Ascending aorta (tissue), 2 donors: ENCODE measurements at regions not wholly inside any gene's neighbourhood (a gene's known extent, or its start where the extent isn't known, plus 50 kb on each side); places are given as distances from the start of the nearest gene placed in this dataset.

ENCODE experiments used
- DNase-seq, 2 donors: peaks; one replicate each; pipeline ENCODE4 v3.0.0-alpha.2; 2019; ENCODE audit warnings: low spot score in 2 of 2
- H3K27ac ChIP-seq, 2 donors: fragments of 200-600 bp; sonication (generic); one replicate each; pipeline ENCODE4 v1.5.1; 2016 to 2017; ENCODE audit warnings: mild to moderate bottlenecking in 1 of 2
- H3K27me3 ChIP-seq: fragments of 200-600 bp; sonication (generic); one replicate; pipeline ENCODE4 v1.5.1; 2017
- H3K36me3 ChIP-seq, 2 donors: fragments of 200-600 bp; sonication (generic); one replicate each; pipeline ENCODE4 v1.5.1; 2016
- H3K4me1 ChIP-seq, 2 donors: fragments of 200-600 bp; sonication (generic); one replicate each; pipeline ENCODE4 v1.5.1; 2016 to 2017; ENCODE audit warnings: mild to moderate bottlenecking in 1 of 2
- H3K4me3 ChIP-seq, 2 donors: fragments of 200-600 bp; sonication (generic); one replicate each; pipeline ENCODE4 v1.5.1; 2016 to 2017; ENCODE audit warnings: mild to moderate bottlenecking in 1 of 2
- H3K9me3 ChIP-seq, 2 donors: fragments of 200-600 bp; sonication (generic); one replicate each; pipeline ENCODE4 v1.5.1; 2016
- CTCF ChIP-seq, 3 experiments: fragments of 200-600 bp in 2 of 3; fragments of 450-650 bp in 1 of 3; sonication (generic) in 2 of 3; IDR thresholded peaks; one replicate each; pipeline ENCODE4 v1.5.1; 2016 to 2019; ENCODE audit warnings: antibody characterized with exemption in 3 of 3, mild to moderate bottlenecking in 1 of 3, moderate library complexity in 1 of 3
- intact Hi-C: fragments of 100-400 bp; cut with DNase I; formaldehyde crosslinking; loops from one replicate; pipeline ENCODE4 v1.15.1; 2023

GRCh38 chr6:113481458-113481857 lies 375.7 kb upstream of the MARCKS start:
- DNase-seq, result no peak
- H3K4me3 ChIP-seq, result no peak overlapping the region

DNA sequence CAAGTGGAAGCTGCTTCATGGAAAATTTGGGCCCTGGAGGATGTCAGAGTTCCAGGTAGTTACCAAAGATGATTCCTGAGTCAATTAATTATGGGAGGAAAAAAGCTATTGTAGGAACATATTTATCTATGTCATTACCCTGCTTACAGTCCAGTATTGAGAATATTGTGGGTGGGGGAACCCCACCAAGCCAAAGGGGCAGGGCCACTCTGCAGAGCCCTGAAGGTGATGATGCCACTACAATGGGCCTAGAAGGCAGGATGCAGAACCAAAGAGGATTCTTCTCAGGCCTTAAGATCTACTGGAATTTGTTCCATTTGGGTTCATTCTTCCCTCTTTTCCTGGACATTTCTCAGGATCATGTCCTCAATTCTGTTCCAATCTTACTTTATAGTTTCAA lies 375.2 kb upstream of the MARCKS start:
- Histone ChIP-seq H3K36me3 (no peaks in the 10 kb centered on the region), H3K27ac (no peak overlapping the region), H3K4me3 (no peak overlapping the region), H3K4me1 (no peaks in the 10 kb centered on the region), H3K9me3 (no peaks in the 10 kb centered on the region), H3K27me3 (no peaks in the 10 kb centered on the region)
- intact Hi-C loops, result no loop called here
- no peak for DNase-seq
- TF ChIP-seq CTCF (IDR thresholded peaks at IDR 0.05), result no peak

More at GRCh38 chr6:113481458-113481857, 375.7 kb upstream of the MARCKS start:
- H3K27me3 ChIP-seq, result no peaks in the 10 kb centered on the region
- no peak overlapping the region for H3K27ac ChIP-seq
- H3K4me1 ChIP-seq, result no peaks in the 10 kb centered on the region
- H3K9me3 ChIP-seq, result no peaks in the 10 kb centered on the region
- no peaks in the 10 kb centered on the region for H3K36me3 ChIP-seq
- TF ChIP-seq CTCF (IDR thresholded peaks at IDR 0.05), result no peak
- intact Hi-C loops, result no loop called here

DNA sequence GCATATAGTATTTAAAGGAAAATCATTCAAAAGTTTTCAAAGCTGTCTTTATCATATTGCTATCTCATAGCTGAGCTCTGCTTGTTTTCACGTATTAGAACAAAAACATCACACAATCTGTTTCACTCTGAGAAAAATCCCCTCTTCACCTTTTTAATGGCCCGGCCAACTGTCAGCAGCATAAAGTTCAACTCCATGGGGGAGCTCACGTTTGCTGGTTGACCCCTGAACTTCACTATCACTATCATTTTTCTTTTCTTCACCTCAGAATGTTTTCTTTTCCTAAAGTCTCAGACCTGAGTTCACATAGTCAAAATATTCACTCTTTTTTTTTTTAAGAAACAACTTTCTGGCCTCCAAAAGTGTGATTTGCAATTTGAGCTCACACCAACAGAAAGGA lies 374.4 kb upstream of the MARCKS start:
- DNase-seq, result no peak
- Histone ChIP-seq H3K27ac (no peak overlapping the region), H3K36me3 (no peaks in the 10 kb centered on the region), H3K4me3 (no peak overlapping the region), H3K9me3 (no peaks in the 10 kb centered on the region), H3K4me1 (no peaks in the 10 kb centered on the region), H3K27me3 (no peaks in the 10 kb centered on the region)
- intact Hi-C loops, result no loop called here
- no peak for TF ChIP-seq CTCF (IDR thresholded peaks at IDR 0.05)

- H3K4me1 ChIP-seq, result no peaks in the 10 kb centered on the region
- no peak overlapping the region for H3K4me3 ChIP-seq
- TF ChIP-seq CTCF (IDR thresholded peaks at IDR 0.05), result no peak
- no peak for DNase-seq
- intact Hi-C loops, result no loop called here
- H3K36me3 ChIP-seq, result no peaks in the 10 kb centered on the region
- H3K27ac ChIP-seq, result no peak overlapping the region
- H3K27me3 ChIP-seq, result no peaks in the 10 kb centered on the region
- no peaks in the 10 kb centered on the region for H3K9me3 ChIP-seq
Measured at GRCh38 chr6:113486199-113486598, 370.9 kb upstream of the MARCKS start.

DNA sequence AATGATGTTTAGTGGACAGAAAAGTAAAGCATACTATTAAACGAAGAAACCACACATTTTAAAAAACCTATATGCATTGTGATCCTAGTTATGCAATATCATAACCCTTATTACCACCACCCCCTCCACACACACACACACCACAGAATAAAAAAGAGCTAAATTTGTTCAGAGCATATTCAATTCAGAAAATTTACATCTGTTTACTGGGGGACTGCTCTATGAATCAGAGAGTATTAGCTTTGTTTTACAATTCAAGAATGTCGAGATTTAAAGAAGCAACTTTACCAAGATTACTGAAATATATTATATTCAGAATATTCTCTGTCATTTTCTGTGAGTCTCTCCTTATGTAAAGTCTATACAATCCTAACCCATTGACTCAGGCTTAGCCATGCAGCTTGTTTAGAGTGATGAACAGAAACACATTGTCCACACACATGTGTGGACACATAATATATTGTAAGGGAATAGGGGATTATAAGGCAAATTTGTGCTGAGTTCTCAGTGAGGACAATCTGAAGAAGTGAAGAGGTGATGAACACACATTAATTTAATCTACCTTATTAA lies 369.6 kb upstream of the MARCKS start:
- no peak for DNase-seq
- no peaks in the 10 kb centered on the region for H3K36me3 ChIP-seq
- H3K4me3 ChIP-seq, result no peak overlapping the region
- H3K27ac ChIP-seq, result no peak overlapping the region
- TF ChIP-seq CTCF (IDR thresholded peaks at IDR 0.05), result no peak
- no peaks in the 10 kb centered on the region for H3K4me1 ChIP-seq
- H3K9me3 ChIP-seq, result no peaks in the 10 kb centered on the region
- intact Hi-C loops, result no loop called here
- no peaks in the 10 kb centered on the region for H3K27me3 ChIP-seq

- Histone ChIP-seq H3K27me3 (no peaks in the 10 kb centered on the region), H3K9me3 (no peaks in the 10 kb centered on the region), H3K4me1 (no peaks in the 10 kb centered on the region), H3K27ac (no peak overlapping the region), H3K36me3 (no peaks in the 10 kb centered on the region), H3K4me3 (no peak overlapping the region)
- no peak for TF ChIP-seq CTCF (IDR thresholded peaks at IDR 0.05)
- DNase-seq, result no peak
- intact Hi-C loops, result no loop called here
Measured at GRCh38 chr6:113488061-113488460, 369.1 kb upstream of the MARCKS start.
